ENCODE measurements at regions not wholly inside any gene's neighbourhood (a gene's known extent, or its start where the extent isn't known, plus 50 kb on each side); places are given as distances from the start of the nearest gene placed in this dataset.

GRCh38 chr15:38073178-38073946 is 138.9 kb downstream of the TMCO5A start:
- H3K36me3 ChIP-seq (ENCODE audit: control insufficient read depth in 2 of 2, extremely low read depth in 1 of 2, insufficient read depth in 2 of 2, low read length in 2 of 2): no peaks in the 10 kb centered on the region
- H3K27ac ChIP-seq (ENCODE audit: insufficient read depth, low read depth, low read length): peak overlapping the region; percentile 69
- peaks cover 42% of the 10 kb centered on the region for H3K4me1 ChIP-seq (ENCODE audit: control insufficient read depth, extremely low read depth, insufficient read depth, low read length)
- H3K79me2 ChIP-seq (ENCODE audit: control insufficient read depth, insufficient read depth, low read length): no peaks in the 10 kb centered on the region
- TSS peak; percentile 49 for BruUV-seq (replicated peaks)
- no peaks in the 10 kb centered on the region for H3K9me1 ChIP-seq (replicated peaks; ENCODE audit: control insufficient read depth, extremely low read depth, insufficient read depth, low read length)
- no peaks in the 10 kb centered on the region for H3K27me3 ChIP-seq (ENCODE audit: control insufficient read depth in 2 of 2, insufficient read depth in 2 of 2, low read length in 2 of 2)
- TF ChIP-seq, protein P1, sequence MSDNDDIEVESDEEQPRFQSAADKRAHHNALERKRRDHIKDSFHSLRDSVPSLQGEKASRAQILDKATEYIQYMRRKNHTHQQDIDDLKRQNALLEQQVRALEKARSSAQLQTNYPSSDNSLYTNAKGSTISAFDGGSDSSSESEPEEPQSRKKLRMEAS (IDR thresholded peaks at IDR 0.05; ENCODE audit: insufficient read depth, insufficient read length): no peak
- TF ChIP-seq GATA2 (IDR thresholded peaks at IDR 0.05; ENCODE audit: insufficient read depth, insufficient read length, low read depth, low read length): peak; percentile 34
- TF ChIP-seq FOS (IDR thresholded peaks at IDR 0.05; ENCODE audit: borderline replicate concordance, insufficient read depth, low read length): no peak
- H3K4me2 ChIP-seq (ENCODE audit: insufficient read depth, low read length): peak overlapping the region; percentile 81
- peak overlapping the region; percentile 88 for H2AFZ ChIP-seq (ENCODE audit: low read depth, low read length)
- peak overlapping the region; percentile 11 to 61 (median 35) for H3K4me3 ChIP-seq (replicated peaks in 1 of 3; ENCODE audit: insufficient read depth in 1 of 3, low read depth in 1 of 3, low read length in 3 of 3)
- peak; percentile 70 for FAIRE-seq
- H3K9ac ChIP-seq (replicated peaks; ENCODE audit: extremely low read depth, insufficient read depth, low read length): peak overlapping the region; percentile 70
- H3K9me3 ChIP-seq (replicated peaks; ENCODE audit: control insufficient read depth, insufficient read depth, low read length): no peaks in the 10 kb centered on the region
- POLR2A ChIA-PET: no interaction called here
- peak; percentile 51 for DNase-seq (ENCODE audit: low read depth, low spot score)
- intact Hi-C loops (cut with micrococcal nuclease): loop anchor here (1.0 to 10.0 kb wide), 2 partner anchors 11 to 281 kb away; no protein-coding TSS in a partner anchor
- dilution Hi-C loops (cut with MboI; ENCODE audit: extremely low pct_ligation_motif_present, low sequenced_read_pairs): no loop called here
- H4K20me1 ChIP-seq (replicated peaks; ENCODE audit: control insufficient read depth, extremely low read depth, insufficient read depth, low read length): no peaks in the 10 kb centered on the region
- CTCF ChIA-PET: interaction anchor here (0.6 to 2.5 kb wide), 10 partner anchors 11 to 181 kb away, joined by 3 to 24 read pairs (median 4); no protein-coding TSS in a partner anchor

- ChIA-PET POLR2A (no interaction called here), CTCF (interaction anchor here (0.6 to 2.5 kb wide), 3 partner anchors 11 to 78 kb away, joined by 3 to 24 read pairs (median 3); no protein-coding TSS in a partner anchor)
- no peaks in the 10 kb centered on the region for H3K9me3 ChIP-seq (replicated peaks; ENCODE audit: control insufficient read depth, insufficient read depth, low read length)
- DNase-seq (ENCODE audit: low read depth, low spot score) (no peak), FAIRE-seq (no peak)
- H3K36me3 ChIP-seq (ENCODE audit: control insufficient read depth in 2 of 2, extremely low read depth in 1 of 2, insufficient read depth in 2 of 2, low read length in 2 of 2): no peaks in the 10 kb centered on the region
- peaks cover 42% of the 10 kb centered on the region for H3K4me1 ChIP-seq (ENCODE audit: control insufficient read depth, extremely low read depth, insufficient read depth, low read length)
- no peak overlapping the region for H3K9ac ChIP-seq (replicated peaks; ENCODE audit: extremely low read depth, insufficient read depth, low read length)
- H4K20me1 ChIP-seq (replicated peaks; ENCODE audit: control insufficient read depth, extremely low read depth, insufficient read depth, low read length): no peaks in the 10 kb centered on the region
- BruUV-seq (replicated peaks): no TSS peak
- intact Hi-C loops (cut with micrococcal nuclease): loop anchor here (10.0 kb wide), 1 partner anchor 281 kb away; no protein-coding TSS in a partner anchor
- no peaks in the 10 kb centered on the region for H3K9me1 ChIP-seq (replicated peaks; ENCODE audit: control insufficient read depth, extremely low read depth, insufficient read depth, low read length)
- H3K4me3 ChIP-seq (replicated peaks in 1 of 3; ENCODE audit: insufficient read depth in 1 of 3, low read depth in 1 of 3, low read length in 3 of 3): no peak overlapping the region
- H2AFZ ChIP-seq (ENCODE audit: low read depth, low read length): no peak overlapping the region
- no peak for TF ChIP-seq FOS (IDR thresholded peaks at IDR 0.05; ENCODE audit: borderline replicate concordance, insufficient read depth, low read length)
- TF ChIP-seq GATA2 (IDR thresholded peaks at IDR 0.05; ENCODE audit: insufficient read depth, insufficient read length, low read depth, low read length): no peak
- no peak for TF ChIP-seq POLR2A (IDR thresholded peaks at IDR 0.05; ENCODE audit: low read depth, low read length)
- no peak for TF ChIP-seq EZH2 (IDR thresholded peaks at IDR 0.05; ENCODE audit: borderline replicate concordance, low read depth, low read length, severe bottlenecking)
- TF ChIP-seq CTCF (IDR thresholded peaks at IDR 0.05; ENCODE audit: extremely low read depth in 1 of 2, insufficient read depth in 1 of 2, low read depth in 1 of 2, low read length in 2 of 2): no peak
- no peak for TF ChIP-seq POLR2AphosphoS5 (IDR thresholded peaks at IDR 0.05; ENCODE audit: insufficient read depth, low read depth, low read length)
- TF ChIP-seq, protein P1 (IDR thresholded peaks at IDR 0.05; ENCODE audit: insufficient read depth, insufficient read length): no peak
- TF ChIP-seq MYC (IDR thresholded peaks at IDR 0.05; ENCODE audit: low read depth, low read length): no peak
- no peak for TF ChIP-seq JUN (IDR thresholded peaks at IDR 0.05; ENCODE audit: borderline replicate concordance, insufficient read depth, insufficient read length, low read depth)
- peak overlapping the region; percentile 81 for H3K4me2 ChIP-seq (ENCODE audit: insufficient read depth, low read length)
- H3K79me2 ChIP-seq (ENCODE audit: control insufficient read depth, insufficient read depth, low read length): no peaks in the 10 kb centered on the region
- no peak overlapping the region for H3K27ac ChIP-seq (ENCODE audit: insufficient read depth, low read depth, low read length)
- dilution Hi-C loops (cut with MboI; ENCODE audit: extremely low pct_ligation_motif_present, low sequenced_read_pairs): no loop called here
- no peaks in the 10 kb centered on the region for H3K27me3 ChIP-seq (ENCODE audit: control insufficient read depth in 2 of 2, insufficient read depth in 2 of 2, low read length in 2 of 2)
These were observed 139.6 kb downstream of the TMCO5A start for GRCh38 chr15:38074029-38074428.

Measured in endothelial cell of umbilical vein (primary cell).